CD4-positive, alpha-beta T cell treated with Interferon alpha-2 for 1 hour (primary cell): ENCODE measurements at regions not wholly inside any gene's neighbourhood (a gene's known extent, or its start where the extent isn't known, plus 50 kb on each side); places are given as distances from the start of the nearest gene placed in this dataset.
"Not testable (repeated sequence)": the region's sequence is repeated elsewhere in the genome, so short reads cannot be mapped to it uniquely, and the experiment has no call there.

Experiments used
- DNase-seq, 2 donors: peaks; one replicate each; pipeline ENCODE4 v3.0.0-alpha.2; 2020 to 2022

- no peak for DNase-seq
These were observed 163.2 kb upstream of the C14orf180 start for GRCh38 chr14:104416383-104416782.

- DNase-seq: no peak
These were observed 159.6 kb upstream of the C14orf180 start for GRCh38 chr14:104419865-104420505.

DNA sequence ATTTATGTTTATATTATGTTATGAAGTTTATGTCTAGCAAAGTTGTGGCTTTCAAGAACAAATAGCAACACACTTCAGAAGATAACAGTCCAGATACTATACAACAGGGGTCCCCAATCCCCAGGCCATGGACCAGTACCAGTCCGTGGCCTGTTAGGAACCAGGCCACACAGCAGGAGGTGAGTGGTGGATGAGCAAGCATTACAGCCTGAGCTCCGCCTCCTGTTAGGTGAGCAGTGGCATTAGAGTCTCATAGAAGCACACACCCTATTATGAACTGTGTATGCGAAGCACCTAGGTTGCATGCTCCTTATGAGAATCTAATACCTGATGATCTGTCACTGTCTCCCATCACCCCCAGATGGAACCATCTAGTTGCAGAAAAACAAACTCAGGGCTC is 159.0 kb upstream of the C14orf180 start:
- DNase-seq: not testable (repeated sequence)

DNA sequence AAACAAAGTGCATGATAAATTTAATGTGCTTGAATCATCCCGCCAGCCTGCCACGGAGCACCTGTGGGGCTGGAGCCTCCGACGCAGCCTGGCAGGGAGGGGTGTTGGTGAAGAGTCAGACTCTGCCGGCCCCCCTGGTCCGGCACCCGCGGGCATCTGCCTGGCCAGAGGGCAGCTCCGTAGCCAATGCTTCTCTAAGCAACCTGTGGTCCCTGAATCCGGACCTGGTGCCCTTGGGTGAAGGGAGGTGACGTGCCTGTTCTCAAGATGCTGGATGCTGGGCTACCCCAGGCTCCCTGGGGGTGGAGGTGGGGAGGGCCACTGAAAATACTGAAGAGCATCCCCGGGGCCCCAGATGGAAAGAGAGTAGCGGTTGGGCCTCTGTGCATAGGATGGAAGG is 158.6 kb upstream of the C14orf180 start:
- no peak for DNase-seq

DNA sequence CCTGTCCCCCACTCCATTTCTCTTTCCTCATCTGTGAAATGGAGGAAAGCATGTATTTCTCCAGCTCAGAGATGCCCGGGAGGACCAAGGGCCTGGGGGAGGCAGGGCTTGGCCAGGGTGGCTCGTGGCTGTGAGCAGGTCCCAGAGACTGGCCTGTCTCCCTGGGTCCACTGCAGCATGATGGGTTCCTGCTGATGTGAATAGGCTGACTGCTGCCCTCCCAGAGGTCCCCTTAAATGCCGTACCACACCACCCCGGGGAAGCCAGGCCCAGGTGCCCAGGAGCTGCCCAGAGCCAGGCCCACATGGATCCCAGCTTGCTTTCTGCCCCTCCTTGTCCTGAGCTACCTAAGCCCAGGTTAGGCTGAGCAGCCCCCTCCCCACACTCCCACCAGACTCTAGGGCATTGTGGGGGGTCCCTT is 158.2 kb upstream of the C14orf180 start:
- DNase-seq: no peak

- DNase-seq: no peak
These were observed 157.4 kb upstream of the C14orf180 start for GRCh38 chr14:104421892-104422828.

DNA sequence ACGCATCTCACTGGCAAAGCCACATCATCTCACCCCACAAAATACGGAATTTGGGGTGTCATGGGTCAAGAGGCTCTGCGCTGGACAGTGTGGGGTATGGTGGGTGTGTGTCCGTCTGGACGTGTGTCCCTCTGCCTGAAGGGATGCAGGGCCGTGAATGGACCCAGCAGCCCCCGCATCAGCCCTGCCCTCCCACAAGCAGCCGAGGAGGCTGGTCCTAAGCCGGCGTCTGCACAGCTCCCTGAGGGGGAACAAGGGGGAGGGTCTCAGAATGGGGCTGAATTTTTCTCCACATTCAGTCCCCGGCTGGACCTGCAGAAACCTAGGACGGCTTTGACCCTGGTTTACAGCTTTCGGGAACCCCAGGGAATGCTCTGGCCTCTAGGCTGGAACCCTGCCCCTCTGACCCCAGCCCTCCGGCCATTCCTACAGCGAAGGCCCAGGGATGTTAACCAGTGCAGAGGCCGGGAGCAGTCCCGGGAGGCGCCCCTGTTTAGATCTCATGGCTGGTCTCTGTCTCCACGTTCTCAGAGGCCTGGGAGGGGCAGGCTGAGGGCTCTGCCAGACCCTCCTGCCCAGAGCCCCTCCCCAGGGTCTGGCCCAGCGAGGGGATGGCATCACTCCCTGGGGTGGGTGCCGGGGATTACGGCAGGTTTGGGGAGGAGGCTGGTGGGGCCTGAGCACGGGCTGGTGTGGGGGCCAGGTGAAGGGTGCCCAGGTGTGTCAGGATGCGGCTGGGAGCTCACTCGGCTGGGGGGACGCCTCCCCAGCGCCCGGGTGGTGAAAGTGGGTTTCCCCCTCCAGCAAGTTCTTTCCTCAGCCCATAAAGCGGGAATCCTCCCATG is 156.5 kb upstream of the C14orf180 start:
- no peak for DNase-seq

DNA sequence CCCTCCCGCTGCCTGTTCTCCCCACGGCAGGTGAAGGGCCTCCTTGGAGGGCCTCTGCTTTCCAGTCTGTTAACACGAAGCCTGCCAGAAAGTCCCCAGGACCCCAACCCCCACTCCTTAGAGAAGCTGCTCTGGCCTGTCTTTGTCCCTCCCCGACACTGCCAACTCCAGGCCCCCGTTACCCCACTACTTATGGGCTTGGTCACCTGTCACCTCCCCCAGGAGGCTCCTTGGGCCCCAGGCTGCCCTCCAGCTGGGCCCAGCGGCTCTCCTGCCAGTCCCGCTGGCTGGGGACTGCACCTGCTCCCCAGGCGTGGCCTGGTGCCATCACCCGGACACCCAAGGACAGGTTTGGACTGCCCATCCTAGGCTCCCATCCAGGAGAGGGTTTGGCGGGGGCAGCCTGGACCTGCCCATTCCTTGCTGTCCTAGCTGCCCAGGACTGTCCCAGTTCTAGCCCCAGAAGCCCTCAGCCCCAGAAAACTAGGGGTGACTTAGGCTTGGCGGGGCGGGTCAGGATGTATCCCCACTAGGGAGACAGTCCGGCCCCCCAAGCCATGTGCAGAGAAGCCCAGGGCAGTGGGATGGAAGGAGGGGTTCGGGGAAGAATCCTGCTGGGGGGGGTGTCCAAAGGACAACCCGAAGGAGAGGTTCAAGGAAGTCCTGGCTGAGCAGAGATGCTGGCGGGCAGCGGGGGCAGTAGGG is 155.7 kb upstream of the C14orf180 start:
- no peak for DNase-seq

- no peak for DNase-seq
These were observed 155.0 kb upstream of the C14orf180 start for GRCh38 chr14:104424406-104425072.

GRCh38 chr14:104425171-104425681 is 154.3 kb upstream of the C14orf180 start:
- no peak for DNase-seq

GRCh38 chr14:104425763-104426646 is 153.6 kb upstream of the C14orf180 start:
- DNase-seq: no peak

DNA sequence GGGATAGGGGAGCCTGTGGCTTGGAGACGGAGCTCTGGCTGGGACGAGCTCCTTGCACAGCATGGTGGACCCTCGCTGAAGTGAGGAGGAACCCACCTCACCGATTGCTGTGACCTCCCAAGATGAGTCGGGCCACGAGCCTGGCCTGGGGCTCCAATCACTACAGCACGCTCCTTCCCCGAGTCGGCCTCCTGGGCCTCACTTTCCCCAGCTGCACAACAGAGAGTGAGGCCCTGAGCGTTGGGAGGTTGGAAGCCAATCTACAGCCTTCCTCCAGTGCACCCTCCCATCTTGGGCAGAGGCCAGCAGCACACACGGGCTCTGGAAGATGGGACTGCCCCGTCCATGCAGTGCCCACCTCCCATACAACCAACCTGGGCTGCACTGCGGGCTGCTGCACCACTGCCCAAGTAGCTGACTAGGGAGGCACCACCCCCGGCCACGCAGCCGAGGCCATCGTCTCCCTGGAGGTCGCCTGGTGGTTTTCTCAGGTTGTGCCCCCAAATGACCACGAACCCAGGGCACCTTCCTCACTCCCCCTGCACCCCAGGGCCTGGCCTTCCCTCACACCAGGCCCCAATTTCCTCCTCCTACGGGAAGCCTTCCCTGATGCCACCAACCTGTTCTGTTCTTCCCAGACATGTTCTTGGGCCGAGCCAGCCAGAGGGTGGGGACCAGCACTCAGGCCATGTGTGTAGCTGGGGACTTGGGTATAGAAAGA is 152.3 kb upstream of the C14orf180 start:
- DNase-seq: no peak

DNA sequence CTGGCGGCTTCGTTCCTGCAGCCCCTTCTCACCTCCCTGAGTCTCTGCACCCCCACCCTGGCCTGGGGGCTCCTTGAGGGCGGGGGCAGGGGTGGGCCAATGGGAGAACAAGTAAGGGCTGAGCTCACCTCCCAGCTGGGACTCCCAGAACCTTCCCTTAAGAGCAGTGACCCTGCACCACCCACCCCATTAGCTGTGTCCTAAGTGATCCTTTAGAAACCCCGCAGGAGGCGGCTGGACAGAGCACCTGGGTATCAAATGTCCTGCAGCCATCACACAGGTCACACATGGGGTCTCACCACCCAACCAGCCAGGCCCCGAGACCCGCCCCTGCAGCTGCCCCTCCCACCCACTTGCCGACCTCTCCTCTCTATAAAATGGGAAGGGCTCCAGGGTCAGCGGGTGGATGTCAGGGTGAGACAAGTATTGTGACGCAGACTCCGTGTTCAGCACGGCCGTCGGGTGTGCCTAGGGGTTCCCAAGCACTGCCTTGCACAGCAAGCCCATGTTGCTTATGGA is 151.2 kb upstream of the C14orf180 start:
- no peak for DNase-seq

GRCh38 chr14:104428860-104429259 is 150.7 kb upstream of the C14orf180 start:
- no peak for DNase-seq

GRCh38 chr14:104429291-104429861 is 150.2 kb upstream of the C14orf180 start:
- no peak for DNase-seq

GRCh38 chr14:104431351-104431928 is 148.1 kb upstream of the C14orf180 start:
- no peak for DNase-seq

GRCh38 chr14:104431929-104432541 is 147.5 kb upstream of the C14orf180 start:
- no peak for DNase-seq

GRCh38 chr14:104432611-104433231 is 146.8 kb upstream of the C14orf180 start:
- no peak for DNase-seq
